Ovary (tissue), 7 donors: ENCODE measurements at regions not wholly inside any gene's neighbourhood (a gene's known extent, or its start where the extent isn't known, plus 50 kb on each side); places are given as distances from the start of the nearest gene placed in this dataset.
"Not testable (repeated sequence)": the region's sequence is repeated elsewhere in the genome, so short reads cannot be mapped to it uniquely, and the experiment has no call there.

Experiments used
- DNase-seq, 5 donors: peaks; one replicate each; pipeline ENCODE4 v3.0.0-alpha.2; 2019 to 2020
- H3K27ac ChIP-seq, 2 donors: fragments of 200-600 bp; one replicate each; pipeline versions ENCODE4 v1.5.1 to v1.8.0; 2019 to 2022
- H3K27me3 ChIP-seq: fragments of 200-600 bp; one replicate; pipeline ENCODE4 v1.8.0; 2022
- H3K36me3 ChIP-seq: fragments of 200-600 bp; sonication (generic); one replicate; pipeline ENCODE4 v1.5.1; 2019
- H3K4me1 ChIP-seq: one replicate; pipeline ENCODE4 v1.8.1; 2013; ENCODE audit warnings: mild to moderate bottlenecking, moderate library complexity; ENCODE audit not compliant: insufficient read depth
- H3K4me3 ChIP-seq: fragments of 200-600 bp; sonication (generic); one replicate; pipeline ENCODE4 v1.5.1; 2017
- H3K9me3 ChIP-seq, 2 donors: fragments of 200-600 bp in 1 of 2; sonication (generic) in 1 of 2; one replicate each; pipeline versions ENCODE4 v1.5.1 to v1.8.1; 2013 to 2019; ENCODE audit warnings: mild to moderate bottlenecking in 1 of 2, moderate library complexity in 1 of 2
- CTCF ChIP-seq, 3 donors: fragments of 450-650 bp in 2 of 3; fragments of 200-600 bp in 1 of 3; IDR thresholded peaks; one replicate each; pipeline versions ENCODE4 v1.5.1 to v1.8.0; 2016 to 2022; ENCODE audit warnings: antibody characterized with exemption in 3 of 3, mild to moderate bottlenecking in 1 of 3
- EP300 ChIP-seq: sonication (generic); formaldehyde crosslinking; IDR thresholded peaks from one replicate; pipeline ENCODE4 v1.6.1; 2017; ENCODE audit warnings: antibody characterized with exemption
- POLR2A ChIP-seq: fragments of 450-650 bp; IDR thresholded peaks from one replicate; pipeline ENCODE4 v1.6.1; 2017; ENCODE audit warnings: antibody characterized with exemption, mild to moderate bottlenecking, moderate library complexity
- WGBS, 3 donors: extraction: QIAGEN DNeasy Blood & Tissue Kit in 1 of 3; methylation state at CpG; one replicate each; pipeline versions ENCODE4 v1.1.5 to v1.1.7; 2013 to 2017; 5-methylcytosine and 5-hydroxymethylcytosine counted together
- intact Hi-C, 4 donors: fragments of 100-400 bp; cut with DNase I; formaldehyde crosslinking; loops; one replicate each; pipeline versions ENCODE4 v1.11.0 to v1.15.1; 2022 to 2023
- donor health status: DM: no; HTN: no; CAD: no; lungs with moderate emphysema.
- donor health status: DM: no; HTN: no; CAD: no.
- donor health status: Bipolar disorder and iron deficiency.
- donor health status: DM: no; HTN: no; CAD: no.
- donor health status: DM: yes; HTN: yes; CAD: no.

GRCh38 chr1:41975850-41976569, 57.3 kb upstream of the HIVEP3 start:
- TF ChIP-seq CTCF (IDR thresholded peaks at IDR 0.05) (no peak), EP300 (no peak), POLR2A (no peak)
- no peak overlapping the region for H3K4me3 ChIP-seq
- 77 to 87% (median 85%) methylated on average over 12 of the region's 12 CpGs for WGBS, 3 donors
- H3K27me3 ChIP-seq: no peaks in the 10 kb centered on the region
- intact Hi-C loops: no loop called here
- H3K9me3 ChIP-seq: no peaks in the 10 kb centered on the region
- H3K36me3 ChIP-seq: no peaks in the 10 kb centered on the region
- no peaks in the 10 kb centered on the region for H3K4me1 ChIP-seq
- DNase-seq: no peak
- no peak overlapping the region for H3K27ac ChIP-seq

- Histone ChIP-seq H3K4me3 (no peak overlapping the region), H3K27ac (no peak overlapping the region), H3K4me1 (no peaks in the 10 kb centered on the region), H3K9me3 (no peaks in the 10 kb centered on the region), H3K36me3 (no peaks in the 10 kb centered on the region), H3K27me3 (no peaks in the 10 kb centered on the region)
- TF ChIP-seq EP300 (no peak), CTCF (IDR thresholded peaks at IDR 0.05) (no peak), POLR2A (no peak)
- intact Hi-C loops: no loop called here
- no peak for DNase-seq
These were observed 56.4 kb upstream of the HIVEP3 start for GRCh38 chr1:41975121-41975520.

- H3K27me3 ChIP-seq, DNase-seq, H3K36me3 ChIP-seq, H3K4me1 ChIP-seq, H3K4me3 ChIP-seq, H3K27ac ChIP-seq, H3K9me3 ChIP-seq, intact Hi-C loops: not testable (repeated sequence)
These were observed 49.8 kb upstream of the HIVEP3 start for GRCh38 chr1:41968557-41968956.
